GM21367 (cell line): ENCODE measurements at regions not wholly inside any gene's neighbourhood (a gene's known extent, or its start where the extent isn't known, plus 50 kb on each side); places are given as distances from the start of the nearest gene placed in this dataset.

Source experiments
- ATAC-seq: cut with Tn5 transposase; IDR thresholded peaks from one replicate; pipeline ENCODE4 v1.9.1; 2021; ENCODE audit not compliant: unreplicated experiment

DNA sequence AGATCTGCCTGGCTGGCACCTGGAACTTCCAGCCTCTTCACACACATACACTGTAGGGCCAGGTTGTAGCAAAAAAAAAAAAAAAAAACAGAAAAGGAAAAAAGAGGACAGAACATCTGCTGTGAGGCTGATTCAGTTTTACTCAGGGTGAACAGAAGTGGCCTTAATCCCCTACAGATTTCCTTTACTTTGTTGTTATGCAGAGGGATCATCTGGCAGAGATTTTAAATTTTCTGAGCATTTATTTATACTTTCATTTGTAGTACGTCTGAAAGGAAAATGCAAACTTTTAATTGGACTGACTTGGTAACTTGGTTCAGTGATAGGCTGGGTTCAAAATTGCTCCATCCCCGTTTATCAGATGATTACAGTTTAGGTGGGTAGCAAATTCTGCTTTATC lies 50.8 kb upstream of the PRICKLE1 start:
- ATAC-seq = no peak

DNA sequence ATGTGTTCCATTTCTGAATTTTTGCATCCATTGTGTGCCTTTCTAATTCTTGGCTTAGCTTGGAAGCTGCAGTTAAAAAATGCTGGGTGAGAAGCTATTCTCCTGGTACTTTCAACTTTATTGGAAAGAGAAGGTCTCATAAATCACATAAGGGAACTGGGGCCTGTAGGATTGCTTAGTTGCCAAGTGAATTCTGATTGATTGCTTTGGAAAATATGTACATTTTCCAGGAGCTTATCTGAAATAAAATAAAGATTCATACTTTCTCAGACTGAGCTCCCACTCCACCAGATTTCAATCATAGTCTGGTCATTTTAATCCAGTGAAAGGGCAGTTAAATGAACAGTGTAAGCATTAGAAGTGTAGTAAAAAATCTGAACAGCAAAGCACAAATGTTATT lies 50.0 kb upstream of the PRICKLE1 start:
- no peak for ATAC-seq
